WTC11 (cell line): ENCODE measurements at regions not wholly inside any gene's neighbourhood (a gene's known extent, or its start where the extent isn't known, plus 50 kb on each side); places are given as distances from the start of the nearest gene placed in this dataset.

Source experiments
- ATAC-seq: fragments of 200-7000 bp; cut with Tn5 transposase; 2 replicates; pipeline ENCODE4 v1.10.0; 2021; ENCODE audit warnings: mild to moderate bottlenecking, moderate library complexity
- CTCF ChIA-PET: fragments of 300-600 bp; sonication (Branson Sonifier 250); formaldehyde crosslinking; loops from one replicate; lab custom pipeline; 2021; ENCODE audit warnings: antibody characterized with exemption; lab: Charles Lee
- POLR2A ChIA-PET: fragments of 350-600 bp; sonication (Branson Sonifier 250); formaldehyde crosslinking; loops from one replicate; lab custom pipeline; 2021; ENCODE audit warnings: antibody characterized with exemption; lab: Charles Lee
- DNase-seq: peaks from one replicate; pipeline ENCODE4 v3.0.0; 2021; ENCODE audit warnings: low spot score
- H3K27ac Mint-ChIP-seq: 2 replicates; pipeline ENCODE4 v1.8.0; 2021; ENCODE audit warnings: mixed read lengths
- H3K27me3 Mint-ChIP-seq: 2 replicates; pipeline ENCODE4 v1.8.0; 2021; ENCODE audit warnings: low read depth, mild to moderate bottlenecking, moderate library complexity, mixed read lengths
- H3K36me3 Mint-ChIP-seq: 2 replicates; pipeline ENCODE4 v1.8.0; 2021; ENCODE audit warnings: mixed read lengths
- H3K4me1 Mint-ChIP-seq: 2 replicates; pipeline ENCODE4 v1.8.0; 2022; ENCODE audit warnings: mixed read lengths
- H3K4me3 Mint-ChIP-seq: 2 replicates; pipeline ENCODE4 v1.8.0; 2021; ENCODE audit warnings: mild to moderate bottlenecking, moderate library complexity, mixed read lengths
- H3K9me3 Mint-ChIP-seq: 2 replicates; pipeline ENCODE4 v1.8.0; 2021; ENCODE audit warnings: mixed read lengths
- ATF1 ChIP-seq: sonication (generic); formaldehyde crosslinking; IDR thresholded peaks from 2 replicates; pipeline ENCODE4 v1.8.1; 2023; ENCODE audit warnings: mild to moderate bottlenecking, moderate library complexity, missing genetic modification reagents
- CBFB ChIP-seq: sonication (generic); formaldehyde crosslinking; IDR thresholded peaks from 2 replicates; pipeline ENCODE4 v1.8.1; 2022; ENCODE audit warnings: mild to moderate bottlenecking, low read depth, missing genetic modification reagents
- CREB1 ChIP-seq: sonication (generic); formaldehyde crosslinking; IDR thresholded peaks from 2 replicates; pipeline ENCODE4 v1.8.0; 2023; ENCODE audit warnings: mild to moderate bottlenecking, missing genetic modification reagents
- ELF4 ChIP-seq: sonication (generic); formaldehyde crosslinking; IDR thresholded peaks from 2 replicates; pipeline ENCODE4 v1.8.1; 2022; ENCODE audit warnings: low read depth, mild to moderate bottlenecking, moderate library complexity, missing genetic modification reagents
- ETV6 ChIP-seq: sonication (generic); formaldehyde crosslinking; IDR thresholded peaks from 2 replicates; pipeline ENCODE4 v1.8.1; 2022; ENCODE audit warnings: mild to moderate bottlenecking, missing genetic modification reagents
- IRF2 ChIP-seq: sonication (generic); formaldehyde crosslinking; IDR thresholded peaks from 2 replicates; pipeline ENCODE4 v1.8.0; 2022; ENCODE audit warnings: low read depth, missing genetic modification reagents, borderline replicate concordance
- JAZF1 ChIP-seq: fragments of 250-450 bp; sonication (Bioruptor Pico); IDR thresholded peaks from 2 replicates; pipeline ENCODE4 v1.9.0; 2021; ENCODE audit warnings: moderate library complexity, mild to moderate bottlenecking, inconsistent platforms
- PRRX2 ChIP-seq: fragments of 250-450 bp; sonication (Bioruptor Pico); IDR thresholded peaks from 2 replicates; pipeline ENCODE4 v1.8.0; 2021; ENCODE audit warnings: mild to moderate bottlenecking
- TCF7 ChIP-seq: sonication (generic); formaldehyde crosslinking; IDR thresholded peaks from 2 replicates; pipeline ENCODE4 v1.8.0; 2022; ENCODE audit warnings: mild to moderate bottlenecking, low read depth, missing genetic modification reagents, moderate library complexity
- ZNF263 ChIP-seq: sonication (generic); formaldehyde crosslinking; IDR thresholded peaks from 2 replicates; pipeline ENCODE4 v1.8.1; 2022; ENCODE audit warnings: low read depth, mild to moderate bottlenecking, moderate library complexity, missing genetic modification reagents
- ZNF423 ChIP-seq: fragments of 250-450 bp; sonication (Bioruptor Pico); IDR thresholded peaks from 2 replicates; pipeline ENCODE4 v2.1.2; 2022; ENCODE audit warnings: mild to moderate bottlenecking, moderate library complexity
- ZNF671 ChIP-seq: fragments of 250-450 bp; sonication (Bioruptor Pico); IDR thresholded peaks from 2 replicates; pipeline ENCODE4 v1.8.0; 2021; ENCODE audit warnings: mild to moderate bottlenecking
- TF ChIP-seq, protein P1 (sequence below): sonication (generic); formaldehyde crosslinking; IDR thresholded peaks from 2 replicates; pipeline ENCODE4 v1.8.0; 2022; ENCODE audit warnings: mild to moderate bottlenecking, missing genetic modification reagents
- TF ChIP-seq, protein P2 (sequence below): sonication (generic); formaldehyde crosslinking; IDR thresholded peaks from 2 replicates; pipeline ENCODE4 v1.8.1; 2023; ENCODE audit warnings: mild to moderate bottlenecking, missing genetic modification reagents, borderline replicate concordance
- TF ChIP-seq, protein P3 (sequence below): sonication (generic); formaldehyde crosslinking; IDR thresholded peaks from 2 replicates; pipeline ENCODE4 v1.8.0; 2023; ENCODE audit warnings: mild to moderate bottlenecking, missing genetic modification reagents
- TF ChIP-seq, protein P4 (sequence below): fragments of 250-450 bp; sonication (Bioruptor Pico); IDR thresholded peaks from 2 replicates; pipeline ENCODE4 v2.1.2; 2022; ENCODE audit warnings: mild to moderate bottlenecking, moderate library complexity
- TF ChIP-seq, protein P5 (sequence below): sonication (generic); formaldehyde crosslinking; IDR thresholded peaks from 2 replicates; pipeline ENCODE4 v1.8.1; 2022; ENCODE audit warnings: low read depth, mild to moderate bottlenecking, moderate library complexity, missing genetic modification reagents, borderline replicate concordance

DNA sequence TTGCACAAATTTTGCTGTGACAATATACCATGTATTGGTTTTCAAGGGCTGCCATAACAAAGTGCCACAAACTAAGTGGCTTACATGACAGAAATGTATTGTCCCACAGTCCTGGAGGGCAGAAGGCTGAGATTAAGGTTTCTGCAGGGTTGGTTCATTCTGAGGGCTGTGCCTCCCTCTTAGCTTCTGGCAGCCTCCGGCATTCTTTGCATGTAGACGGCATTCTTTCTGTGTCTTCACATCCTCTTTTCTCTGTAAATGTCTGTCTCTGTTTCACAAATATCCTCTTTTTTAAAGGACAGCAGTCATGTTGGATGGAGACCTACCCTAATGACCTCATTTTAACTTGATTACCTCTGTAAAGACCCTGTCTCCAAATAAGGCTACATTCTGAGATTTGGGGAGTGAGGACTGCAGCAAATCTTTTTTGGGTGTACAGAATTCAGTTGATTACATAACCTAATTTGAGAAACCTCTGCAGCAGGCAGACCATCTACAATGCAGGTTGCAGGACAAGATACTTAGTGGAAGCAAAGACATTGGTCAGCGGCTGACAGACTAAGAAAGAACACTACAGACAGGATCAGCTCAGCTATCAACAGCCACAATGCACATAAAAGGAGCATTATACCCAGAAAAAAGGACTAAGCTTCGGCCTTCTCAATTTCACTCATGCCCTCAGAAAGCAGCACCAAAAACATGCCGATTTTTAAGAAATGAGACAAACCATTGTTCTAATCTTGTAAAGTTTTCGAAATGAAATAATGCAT lies 84.6 kb upstream of the FAM3C start:
- H3K4me3 Mint-ChIP-seq: peak overlapping the region; percentile 17; the same call in 1 of the 2 replicates

DNA sequence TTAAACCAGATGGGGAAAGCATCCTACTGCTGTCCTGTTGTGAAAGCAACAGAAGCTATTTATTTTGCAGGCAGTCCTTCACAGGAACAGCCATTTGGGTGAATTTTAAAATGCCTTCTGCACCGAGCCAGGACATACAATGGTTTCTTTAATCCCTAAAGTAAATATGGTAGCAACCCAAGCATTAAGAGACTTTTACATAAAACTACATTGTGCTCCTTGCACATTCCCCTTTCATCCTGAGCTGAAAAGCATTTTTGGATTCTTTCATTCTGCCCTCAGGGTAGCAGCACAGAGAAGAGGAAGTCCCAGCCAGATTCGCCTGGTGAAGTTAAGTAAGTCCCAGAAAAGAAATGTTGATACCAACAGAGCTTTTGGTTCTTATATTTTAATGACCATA lies 84.0 kb upstream of the FAM3C start:
- peak overlapping the region; percentile 20; the same call in 1 of the 2 replicates for H3K4me3 Mint-ChIP-seq
- ATAC-seq: peak; percentile 68
- peaks cover 13% of the 10 kb centered on the region; the same call in 1 of the 2 replicates for H3K9me3 Mint-ChIP-seq
- H3K4me1 Mint-ChIP-seq: peaks cover 29% of the 10 kb centered on the region
- TF ChIP-seq, protein P1, sequence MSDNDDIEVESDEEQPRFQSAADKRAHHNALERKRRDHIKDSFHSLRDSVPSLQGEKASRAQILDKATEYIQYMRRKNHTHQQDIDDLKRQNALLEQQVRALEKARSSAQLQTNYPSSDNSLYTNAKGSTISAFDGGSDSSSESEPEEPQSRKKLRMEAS (CRISPR knock-in tag): no peak
- TF ChIP-seq ETV6: 0 out of 2 replicates have a peak, but pooled peaks have one; percentile 40
- TF ChIP-seq ZNF263 (CRISPR knock-in tag): no peak
- TF ChIP-seq, protein P2, sequence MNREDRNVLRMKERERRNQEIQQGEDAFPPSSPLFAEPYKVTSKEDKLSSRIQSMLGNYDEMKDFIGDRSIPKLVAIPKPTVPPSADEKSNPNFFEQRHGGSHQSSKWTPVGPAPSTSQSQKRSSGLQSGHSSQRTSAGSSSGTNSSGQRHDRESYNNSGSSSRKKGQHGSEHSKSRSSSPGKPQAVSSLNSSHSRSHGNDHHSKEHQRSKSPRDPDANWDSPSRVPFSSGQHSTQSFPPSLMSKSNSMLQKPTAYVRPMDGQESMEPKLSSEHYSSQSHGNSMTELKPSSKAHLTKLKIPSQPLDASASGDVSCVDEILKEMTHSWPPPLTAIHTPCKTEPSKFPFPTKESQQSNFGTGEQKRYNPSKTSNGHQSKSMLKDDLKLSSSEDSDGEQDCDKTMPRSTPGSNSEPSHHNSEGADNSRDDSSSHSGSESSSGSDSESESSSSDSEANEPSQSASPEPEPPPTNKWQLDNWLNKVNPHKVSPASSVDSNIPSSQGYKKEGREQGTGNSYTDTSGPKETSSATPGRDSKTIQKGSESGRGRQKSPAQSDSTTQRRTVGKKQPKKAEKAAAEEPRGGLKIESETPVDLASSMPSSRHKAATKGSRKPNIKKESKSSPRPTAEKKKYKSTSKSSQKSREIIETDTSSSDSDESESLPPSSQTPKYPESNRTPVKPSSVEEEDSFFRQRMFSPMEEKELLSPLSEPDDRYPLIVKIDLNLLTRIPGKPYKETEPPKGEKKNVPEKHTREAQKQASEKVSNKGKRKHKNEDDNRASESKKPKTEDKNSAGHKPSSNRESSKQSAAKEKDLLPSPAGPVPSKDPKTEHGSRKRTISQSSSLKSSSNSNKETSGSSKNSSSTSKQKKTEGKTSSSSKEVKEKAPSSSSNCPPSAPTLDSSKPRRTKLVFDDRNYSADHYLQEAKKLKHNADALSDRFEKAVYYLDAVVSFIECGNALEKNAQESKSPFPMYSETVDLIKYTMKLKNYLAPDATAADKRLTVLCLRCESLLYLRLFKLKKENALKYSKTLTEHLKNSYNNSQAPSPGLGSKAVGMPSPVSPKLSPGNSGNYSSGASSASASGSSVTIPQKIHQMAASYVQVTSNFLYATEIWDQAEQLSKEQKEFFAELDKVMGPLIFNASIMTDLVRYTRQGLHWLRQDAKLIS (CRISPR knock-in tag): no peak
- TF ChIP-seq, all 79 proteins: peak for 1
- ChIA-PET POLR2A (interaction anchor here (0.7 to 1.2 kb wide), 2 partner anchors 84 to 444 kb away, joined by 3 to 6 read pairs; partner anchors contain the start of gene FAM3C), CTCF (interaction anchor here (1.2 to 2.1 kb wide), 3 partner anchors 13 to 151 kb away, joined by 4 to 12 read pairs (median 4); partner anchors contain the start of gene FAM3C)
- H3K27ac Mint-ChIP-seq: peak overlapping the region; percentile 91
- peaks cover 8% of the 10 kb centered on the region for H3K36me3 Mint-ChIP-seq
- no peaks in the 10 kb centered on the region for H3K27me3 Mint-ChIP-seq
- no peak for DNase-seq

More for the DNA sequence above, 84.6 kb upstream of the FAM3C start:
- TF ChIP-seq ATF1 (CRISPR knock-in tag) (no peak), IRF2 (CRISPR knock-in tag) (no peak), PRRX2 (CRISPR knock-in tag) (no peak)
- TF ChIP-seq, protein P3, sequence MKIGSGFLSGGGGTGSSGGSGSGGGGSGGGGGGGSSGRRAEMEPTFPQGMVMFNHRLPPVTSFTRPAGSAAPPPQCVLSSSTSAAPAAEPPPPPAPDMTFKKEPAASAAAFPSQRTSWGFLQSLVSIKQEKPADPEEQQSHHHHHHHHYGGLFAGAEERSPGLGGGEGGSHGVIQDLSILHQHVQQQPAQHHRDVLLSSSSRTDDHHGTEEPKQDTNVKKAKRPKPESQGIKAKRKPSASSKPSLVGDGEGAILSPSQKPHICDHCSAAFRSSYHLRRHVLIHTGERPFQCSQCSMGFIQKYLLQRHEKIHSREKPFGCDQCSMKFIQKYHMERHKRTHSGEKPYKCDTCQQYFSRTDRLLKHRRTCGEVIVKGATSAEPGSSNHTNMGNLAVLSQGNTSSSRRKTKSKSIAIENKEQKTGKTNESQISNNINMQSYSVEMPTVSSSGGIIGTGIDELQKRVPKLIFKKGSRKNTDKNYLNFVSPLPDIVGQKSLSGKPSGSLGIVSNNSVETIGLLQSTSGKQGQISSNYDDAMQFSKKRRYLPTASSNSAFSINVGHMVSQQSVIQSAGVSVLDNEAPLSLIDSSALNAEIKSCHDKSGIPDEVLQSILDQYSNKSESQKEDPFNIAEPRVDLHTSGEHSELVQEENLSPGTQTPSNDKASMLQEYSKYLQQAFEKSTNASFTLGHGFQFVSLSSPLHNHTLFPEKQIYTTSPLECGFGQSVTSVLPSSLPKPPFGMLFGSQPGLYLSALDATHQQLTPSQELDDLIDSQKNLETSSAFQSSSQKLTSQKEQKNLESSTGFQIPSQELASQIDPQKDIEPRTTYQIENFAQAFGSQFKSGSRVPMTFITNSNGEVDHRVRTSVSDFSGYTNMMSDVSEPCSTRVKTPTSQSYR (CRISPR knock-in tag): no peak
- CTCF ChIA-PET: interaction anchor here (1.2 to 2.1 kb wide), 3 partner anchors 12 to 151 kb away, joined by 4 to 12 read pairs (median 4); partner anchors contain the start of gene FAM3C
- Mint-ChIP-seq H3K4me1 (peaks cover 32% of the 10 kb centered on the region), H3K9me3 (peaks cover 11% of the 10 kb centered on the region; the same call in 1 of the 2 replicates), H3K36me3 (peaks cover 6% of the 10 kb centered on the region), H3K27ac (peak overlapping the region; percentile 91), H3K27me3 (no peaks in the 10 kb centered on the region)
- ATAC-seq: peak; percentile 72
- POLR2A ChIA-PET: interaction anchor here (0.6 to 1.2 kb wide), 2 partner anchors 43 to 84 kb away, joined by 3 read pairs; partner anchors contain the start of gene FAM3C
- no peak for DNase-seq

DNA sequence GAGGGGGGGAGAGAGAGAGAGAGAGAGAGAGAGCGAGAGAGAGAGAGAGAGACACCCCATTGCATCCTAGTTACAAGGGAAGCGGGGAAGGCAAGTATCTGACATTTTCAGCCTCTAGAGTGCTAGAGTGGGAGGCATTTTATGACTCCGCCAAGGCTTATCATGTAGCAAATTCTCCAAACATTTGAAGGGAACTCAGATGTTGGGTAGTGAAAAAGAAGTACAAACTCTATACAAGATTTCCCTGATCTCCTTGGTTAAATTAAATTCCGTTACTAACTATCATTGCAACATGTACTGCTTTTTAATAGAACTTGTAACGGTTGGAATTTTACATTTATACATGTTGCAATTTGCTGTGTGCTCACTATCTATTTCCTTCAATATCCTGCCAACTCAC lies 83.4 kb upstream of the FAM3C start:
- CTCF ChIA-PET: interaction anchor here (1.2 to 2.0 kb wide), 3 partner anchors 14 to 150 kb away, joined by 4 to 6 read pairs (median 4); partner anchors contain the start of gene FAM3C
- POLR2A ChIA-PET: interaction anchor here (0.7 to 1.2 kb wide), 2 partner anchors 83 to 444 kb away, joined by 3 to 6 read pairs; partner anchors contain the start of gene FAM3C
- Mint-ChIP-seq H3K27me3 (no peaks in the 10 kb centered on the region), H3K9me3 (peaks cover 13% of the 10 kb centered on the region; the same call in 1 of the 2 replicates), H3K4me1 (peaks cover 29% of the 10 kb centered on the region), H3K36me3 (peaks cover 8% of the 10 kb centered on the region), H3K27ac (no peak overlapping the region), H3K4me3 (no peak overlapping the region)
- DNase-seq (no peak), ATAC-seq (no peak; the same call in 1 of the 2 replicates)
- TF ChIP-seq CBFB (CRISPR knock-in tag) (no peak), CREB1 (no peak), TCF7 (CRISPR knock-in tag) (no peak), ZNF671 (CRISPR knock-in tag) (no peak), ELF4 (CRISPR knock-in tag) (no peak), ZNF423 (CRISPR knock-in tag) (no peak), ATF1 (CRISPR knock-in tag) (no peak), JAZF1 (CRISPR knock-in tag) (no peak)
- TF ChIP-seq, protein P4, sequence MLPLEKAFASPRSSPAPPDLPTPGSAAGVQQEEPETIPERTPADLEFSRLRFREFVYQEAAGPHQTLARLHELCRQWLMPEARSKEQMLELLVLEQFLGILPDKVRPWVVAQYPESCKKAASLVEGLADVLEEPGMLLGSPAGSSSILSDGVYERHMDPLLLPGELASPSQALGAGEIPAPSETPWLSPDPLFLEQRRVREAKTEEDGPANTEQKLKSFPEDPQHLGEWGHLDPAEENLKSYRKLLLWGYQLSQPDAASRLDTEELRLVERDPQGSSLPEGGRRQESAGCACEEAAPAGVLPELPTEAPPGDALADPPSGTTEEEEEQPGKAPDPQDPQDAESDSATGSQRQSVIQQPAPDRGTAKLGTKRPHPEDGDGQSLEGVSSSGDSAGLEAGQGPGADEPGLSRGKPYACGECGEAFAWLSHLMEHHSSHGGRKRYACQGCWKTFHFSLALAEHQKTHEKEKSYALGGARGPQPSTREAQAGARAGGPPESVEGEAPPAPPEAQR: no peak
- TF ChIP-seq, protein P5, sequence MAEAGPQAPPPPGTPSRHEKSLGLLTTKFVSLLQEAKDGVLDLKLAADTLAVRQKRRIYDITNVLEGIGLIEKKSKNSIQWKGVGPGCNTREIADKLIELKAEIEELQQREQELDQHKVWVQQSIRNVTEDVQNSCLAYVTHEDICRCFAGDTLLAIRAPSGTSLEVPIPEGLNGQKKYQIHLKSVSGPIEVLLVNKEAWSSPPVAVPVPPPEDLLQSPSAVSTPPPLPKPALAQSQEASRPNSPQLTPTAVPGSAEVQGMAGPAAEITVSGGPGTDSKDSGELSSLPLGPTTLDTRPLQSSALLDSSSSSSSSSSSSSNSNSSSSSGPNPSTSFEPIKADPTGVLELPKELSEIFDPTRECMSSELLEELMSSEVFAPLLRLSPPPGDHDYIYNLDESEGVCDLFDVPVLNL (CRISPR knock-in tag): no peak
- TF ChIP-seq, all 79 proteins: peak for 0
